Fibroblast of mammary gland (primary cell): ENCODE measurements at regions not wholly inside any gene's neighbourhood (a gene's known extent, or its start where the extent isn't known, plus 50 kb on each side); places are given as distances from the start of the nearest gene placed in this dataset.
A peak's percentile ranks its signal among the peaks of the same experiment; 100 is the strongest.

Experiments
- DNase-seq: peaks from one replicate; pipeline ENCODE4 v3.0.0-alpha.2; 2010; ENCODE audit warnings: low read depth
- H3K4me3 ChIP-seq: 2 replicates; pipeline ENCODE4 v1.5.1; 2011; ENCODE audit warnings: low read depth, mild to moderate bottlenecking, low read length, moderate library complexity; ENCODE audit not compliant: control insufficient read depth
- CTCF ChIP-seq: conservative IDR thresholded peaks from 2 replicates; pipeline ENCODE4 v1.5.1; 2011; ENCODE audit warnings: low read depth, low read length, inconsistent platforms; ENCODE audit not compliant: control insufficient read depth, insufficient read depth

- H3K4me3 ChIP-seq, result no peak overlapping the region
- TF ChIP-seq CTCF, result no peak
- DNase-seq, result no peak
Measured at GRCh38 chr17:70658840-70659239, 489.5 kb downstream of the KCNJ2 start.

GRCh38 chr17:70661342-70662222, 492.2 kb downstream of the KCNJ2 start:
- TF ChIP-seq CTCF, result no peak
- H3K4me3 ChIP-seq, result no peak overlapping the region
- DNase-seq, result peak; percentile 22

GRCh38 chr17:70668276-70668937, 499.1 kb downstream of the KCNJ2 start:
- DNase-seq, result no peak
- TF ChIP-seq CTCF, result no peak
- H3K4me3 ChIP-seq, result no peak overlapping the region

- no peak for DNase-seq
- no peak for TF ChIP-seq CTCF
- no peak overlapping the region for H3K4me3 ChIP-seq
Measured at GRCh38 chr17:70668938-70669778, 499.8 kb downstream of the KCNJ2 start.

GRCh38 chr17:70674061-70674460, 504.7 kb downstream of the KCNJ2 start:
- no peak for DNase-seq
- no peak for TF ChIP-seq CTCF
- no peak overlapping the region for H3K4me3 ChIP-seq

- no peak for DNase-seq
- TF ChIP-seq CTCF, result no peak
- no peak overlapping the region for H3K4me3 ChIP-seq
Measured at GRCh38 chr17:70675070-70675590, 505.8 kb downstream of the KCNJ2 start.
